ENCODE measurements at regions not wholly inside any gene's neighbourhood (a gene's known extent, or its start where the extent isn't known, plus 50 kb on each side); places are given as distances from the start of the nearest gene placed in this dataset.

DNA sequence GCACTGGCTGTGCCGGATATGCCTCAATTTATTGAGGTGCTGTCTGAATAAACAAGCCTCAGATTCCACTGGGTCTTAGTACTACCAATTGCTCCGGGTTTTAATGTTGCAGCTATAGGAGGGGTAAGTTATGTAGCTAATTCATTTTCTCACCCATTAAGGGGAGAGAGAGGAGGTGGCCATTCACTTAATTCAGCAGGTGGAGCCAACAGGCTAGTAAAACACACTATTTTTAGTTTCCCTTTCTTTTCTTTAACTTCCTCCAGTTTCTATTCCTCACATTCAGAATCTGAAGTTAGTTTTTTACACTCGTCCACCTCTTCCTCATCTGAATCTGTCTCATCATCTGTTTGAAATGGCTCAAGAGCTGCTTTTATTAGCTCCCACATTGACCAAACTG, 105.6 kb upstream of the CDH10 start:
- no peak overlapping the region for H2AFZ ChIP-seq (ENCODE audit: low read length)
- H3K23ac ChIP-seq (ENCODE audit: insufficient read length): no peak overlapping the region
- FAIRE-seq (no peak), DNase-seq (ENCODE audit: low read depth in 1 of 2, low spot score in 2 of 2) (no peak)
- H4K5ac ChIP-seq (ENCODE audit: insufficient read length, low read depth, low read length): no peak overlapping the region
- H3K79me2 ChIP-seq (ENCODE audit: control insufficient read depth in 1 of 2, insufficient read depth in 2 of 2, low read length in 2 of 2): no peaks in the 10 kb centered on the region
- H3K79me1 ChIP-seq (ENCODE audit: low read depth, low read length): no peaks in the 10 kb centered on the region
- H3K4ac ChIP-seq (replicated peaks; ENCODE audit: insufficient read length, low read depth, low read length): no peak overlapping the region
- no peaks in the 10 kb centered on the region for H3K9me3 ChIP-seq (ENCODE audit: insufficient read depth in 2 of 2, low read depth in 1 of 2, low read length in 1 of 2)
- H3K23me2 ChIP-seq (ENCODE audit: low read depth, low read length): no peaks in the 10 kb centered on the region
- H2BK120ac ChIP-seq (replicated peaks; ENCODE audit: low read depth, low read length): no peak overlapping the region
- H3K9ac ChIP-seq (replicated peaks in 1 of 4; ENCODE audit: extremely low read depth in 1 of 4, low read depth in 3 of 4, low read length in 3 of 4): no peak overlapping the region
- no peak overlapping the region for H4K8ac ChIP-seq (ENCODE audit: extremely low read depth, insufficient read depth, low read length)
- ChIA-PET POLR2A (ENCODE audit: partially characterized antibody) (no interaction called here), CTCF (ENCODE audit: partially characterized antibody) (interaction anchor here (1.4 kb wide), 1 partner anchor 257 kb away, joined by 3 read pairs; no protein-coding TSS in a partner anchor)
- H2BK5ac ChIP-seq (ENCODE audit: low read depth, low read length): no peak overlapping the region
- no peak overlapping the region for H3K27ac ChIP-seq (ENCODE audit: low read depth, low read length)
- H2BK15ac ChIP-seq (ENCODE audit: low read length): no peak overlapping the region
- H2BK20ac ChIP-seq (ENCODE audit: low read length): no peak overlapping the region
- WGBS, 2 experiments (ENCODE audit: extremely low coverage in 1 of 2, insufficient coverage in 1 of 2, insufficient read length in 1 of 2, insufficient replicate concordance in 2 of 2, low coverage in 1 of 2, low lambda C conversion rate in 2 of 2, missing lambda C conversion rate in 1 of 2): 88% methylated on average over 3 of the region's 3 CpGs; no CpG with 5 or more reads in 1 of the 2 experiments
- no peaks in the 10 kb centered on the region for H4K20me1 ChIP-seq (replicated peaks in 1 of 2; ENCODE audit: control insufficient read depth in 1 of 2, insufficient read depth in 2 of 2, low read length in 2 of 2)
- no peak overlapping the region for H2BK12ac ChIP-seq (ENCODE audit: low read depth, low read length)
- no peaks in the 10 kb centered on the region for H3K4me1 ChIP-seq (replicated peaks in 1 of 4; ENCODE audit: control insufficient read depth in 3 of 4, insufficient read depth in 4 of 4, low read length in 3 of 4)
- H3K14ac ChIP-seq (ENCODE audit: insufficient read length): no peak overlapping the region
- H4K91ac ChIP-seq (replicated peaks; ENCODE audit: insufficient read length, low read length): no peak overlapping the region
- no peaks in the 10 kb centered on the region for H3K36me3 ChIP-seq (ENCODE audit: control insufficient read depth in 2 of 4, insufficient read depth in 4 of 4, low read length in 3 of 4)
- no peak overlapping the region for H3K56ac ChIP-seq (replicated peaks; ENCODE audit: insufficient read length, low read depth, low read length)
- H3K4me3 ChIP-seq (ENCODE audit: extremely low read depth in 1 of 4, insufficient read depth in 2 of 4, low read depth in 3 of 4, low read length in 4 of 4): no peak overlapping the region
- no peak overlapping the region for H3K18ac ChIP-seq (ENCODE audit: extremely low read depth, low read length)
- H3K27me3 ChIP-seq (replicated peaks in 1 of 4; ENCODE audit: control insufficient read depth in 3 of 4, extremely low read depth in 1 of 4, insufficient read depth in 3 of 4, low read length in 3 of 4): no peaks in the 10 kb centered on the region
- no peak overlapping the region for H3K4me2 ChIP-seq (ENCODE audit: insufficient read depth in 1 of 2, low read depth in 2 of 2, low read length in 2 of 2)
- H2AK5ac ChIP-seq (ENCODE audit: low read depth, low read length): no peak overlapping the region
- TF ChIP-seq SP4 (IDR thresholded peaks at IDR 0.05; ENCODE audit: low read length) (no peak), POLR2AphosphoS5 (IDR thresholded peaks at IDR 0.05; ENCODE audit: low read depth, low read length) (no peak), ASH2L (IDR thresholded peaks at IDR 0.05; ENCODE audit: low read length) (no peak), PHF8 (conservative IDR thresholded peaks at IDR 0.05; ENCODE audit: low read depth, low read length) (no peak), GTF2F1 (IDR thresholded peaks at IDR 0.05; ENCODE audit: borderline replicate concordance, low read depth, low read length) (no peak), HDAC2 (IDR thresholded peaks at IDR 0.05; ENCODE audit: borderline replicate concordance in 1 of 2, low read depth in 2 of 2, low read length in 2 of 2) (no peak), POLR2A (IDR thresholded peaks at IDR 0.05; ENCODE audit: control extremely low read depth in 1 of 2, low read depth in 2 of 2, low read length in 2 of 2) (no peak), YY1 (IDR thresholded peaks at IDR 0.05; ENCODE audit: low read depth, low read length) (no peak), CREB1 (IDR thresholded peaks at IDR 0.05) (no peak), MAFK (IDR thresholded peaks at IDR 0.05; ENCODE audit: low read depth, low read length) (no peak)

Measured in H1 (cell line).